ENCODE measurements at regions not wholly inside any gene's neighbourhood (a gene's known extent, or its start where the extent isn't known, plus 50 kb on each side); places are given as distances from the start of the nearest gene placed in this dataset.
"Not testable (repeated sequence)": the region's sequence is repeated elsewhere in the genome, so short reads cannot be mapped to it uniquely, and the experiment has no call there.

DNA sequence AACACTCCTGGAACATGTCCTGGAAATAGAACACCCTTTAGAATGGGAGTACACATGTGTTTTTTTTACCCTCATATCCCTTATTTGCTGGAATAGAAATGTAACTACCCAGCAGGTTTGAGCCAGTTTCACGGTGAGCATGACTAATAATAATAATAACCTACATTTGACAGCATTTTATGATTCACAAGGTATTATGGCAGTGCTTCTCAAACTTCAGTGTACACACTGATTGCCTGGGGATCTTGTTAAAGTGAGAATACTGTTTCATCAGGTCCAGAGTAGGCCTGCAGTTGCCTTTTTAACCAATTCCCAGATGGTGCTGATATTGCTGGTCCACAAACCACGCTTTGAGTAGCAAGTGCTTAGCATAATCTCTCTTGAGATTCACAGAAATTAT is 63.9 kb downstream of the NFKBIZ start:
- DNase-seq (ENCODE audit: low read depth in 4 of 4, low spot score in 3 of 4): no peak

DNA sequence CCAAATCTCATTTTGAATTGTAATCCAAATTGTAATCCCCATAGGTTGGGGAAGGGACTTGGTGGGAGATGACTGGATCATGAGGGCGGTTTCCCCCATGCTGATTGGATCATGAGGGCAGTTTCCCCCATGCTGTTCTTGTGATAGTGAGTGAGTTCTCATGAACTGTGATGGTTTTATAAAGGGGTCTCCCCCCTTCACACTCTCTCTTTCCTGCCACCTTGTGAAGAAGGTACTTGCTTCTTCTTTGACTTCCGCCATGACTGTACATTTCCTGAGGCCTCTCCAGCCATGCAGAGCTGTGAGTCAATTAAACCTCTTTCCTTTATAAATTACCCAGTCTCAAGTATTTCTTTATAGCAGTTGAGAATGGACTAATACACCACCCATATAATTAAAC is 68.4 kb downstream of the NFKBIZ start:
- DNase-seq (ENCODE audit: low read depth in 4 of 4, low spot score in 3 of 4): not testable (repeated sequence)

DNA sequence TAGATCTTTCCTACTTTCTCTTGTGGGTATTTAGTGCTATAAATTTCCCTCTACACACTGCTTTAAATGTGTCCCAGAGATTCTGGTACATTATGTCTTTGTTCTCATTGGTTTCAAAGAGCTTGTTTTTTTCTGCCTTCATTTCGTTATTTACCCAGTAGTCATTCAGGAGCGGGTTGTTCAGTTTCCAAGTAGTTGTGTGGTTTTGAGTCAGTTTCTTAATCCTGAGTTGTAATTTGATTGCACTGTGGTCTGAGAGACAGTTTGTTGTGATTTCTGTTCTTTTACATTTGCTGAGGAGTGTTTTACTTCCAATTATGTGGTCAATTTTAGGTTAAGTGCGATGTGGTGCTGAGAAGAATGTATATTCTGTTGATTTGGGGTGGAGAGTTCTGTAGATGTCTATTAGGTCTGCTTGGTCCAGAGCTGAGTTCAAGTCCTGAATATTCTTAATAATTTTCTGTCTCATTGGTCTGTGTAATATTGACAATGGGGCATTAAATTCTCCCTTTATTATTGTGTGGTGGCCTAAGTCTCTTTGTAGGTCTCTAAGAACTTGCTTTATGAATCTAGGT is 72.9 kb downstream of the NFKBIZ start:
- not testable (repeated sequence) for DNase-seq (ENCODE audit: low read depth in 4 of 4, low spot score in 3 of 4)

- DNase-seq (ENCODE audit: low read depth in 4 of 4, low spot score in 3 of 4): not testable (repeated sequence)
These were observed 75.3 kb downstream of the NFKBIZ start for GRCh38 chr3:101924621-101925020.

DNA sequence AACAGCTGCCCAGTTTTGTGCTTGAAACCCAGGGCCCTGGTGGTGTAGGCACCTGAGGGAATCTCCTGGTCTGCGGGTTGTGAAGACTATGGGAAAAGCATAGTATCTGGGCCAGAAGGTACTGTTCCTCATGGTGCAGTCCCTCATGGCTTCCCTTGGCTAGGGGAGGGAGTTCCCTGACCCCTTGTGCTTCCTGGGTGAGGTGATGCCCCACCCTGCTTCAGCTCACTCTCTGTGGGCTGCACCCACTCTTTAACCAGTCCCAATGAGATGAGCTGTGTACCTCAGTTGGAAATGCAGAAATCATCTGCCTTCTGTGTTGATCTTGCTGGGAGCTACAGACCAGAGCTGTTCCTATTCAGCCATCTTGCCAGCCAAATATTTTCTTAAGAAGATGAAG is 75.8 kb downstream of the NFKBIZ start:
- not testable (repeated sequence) for DNase-seq (ENCODE audit: low read depth in 4 of 4, low spot score in 3 of 4)

DNA sequence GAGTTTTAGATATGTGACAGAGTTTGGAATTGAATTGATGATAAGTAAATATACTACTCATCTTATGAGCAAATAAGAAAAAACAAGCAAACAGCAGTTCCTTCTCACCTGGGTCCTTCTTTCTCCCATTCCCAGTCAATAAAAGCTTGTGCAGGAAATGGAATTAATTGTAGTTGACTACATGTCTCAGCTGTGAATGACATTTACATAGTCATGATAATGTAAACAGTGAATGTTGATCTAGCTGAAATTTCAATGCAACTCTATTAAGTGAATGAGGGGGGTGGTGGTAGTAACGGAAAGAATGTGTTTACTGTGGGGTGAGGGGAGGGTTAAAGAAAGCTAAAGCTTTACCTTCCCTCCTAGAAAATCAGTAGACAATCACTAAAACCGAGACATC is 76.2 kb downstream of the NFKBIZ start:
- DNase-seq (ENCODE audit: low read depth in 4 of 4, low spot score in 3 of 4): no peak

GRCh38 chr3:101926594-101927105 is 77.3 kb downstream of the NFKBIZ start:
- DNase-seq (ENCODE audit: low read depth in 4 of 4, low spot score in 3 of 4): no peak

DNA sequence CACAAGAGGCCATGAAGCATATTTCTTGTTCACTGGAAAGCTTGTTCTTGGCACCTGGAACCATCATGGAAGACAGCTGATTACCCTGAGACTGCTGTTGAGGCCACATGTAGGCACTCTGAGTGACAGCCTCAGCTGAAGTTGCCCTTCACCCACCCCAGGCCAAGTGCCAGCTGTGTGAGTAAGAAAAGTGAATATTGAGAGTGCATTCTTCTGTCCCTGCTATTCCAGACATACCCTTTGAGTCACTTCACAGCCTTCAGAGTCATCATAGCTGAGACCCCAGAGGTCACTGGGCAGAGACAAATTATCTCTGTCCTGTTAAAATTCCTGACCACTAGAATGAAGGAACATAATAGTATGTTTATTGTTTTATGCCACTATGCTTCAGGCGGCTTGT is 79.6 kb downstream of the NFKBIZ start:
- no peak for DNase-seq (ENCODE audit: low read depth in 4 of 4, low spot score in 3 of 4)

- DNase-seq (ENCODE audit: low read depth in 4 of 4, low spot score in 3 of 4): no peak
These were observed 81.8 kb downstream of the NFKBIZ start for GRCh38 chr3:101931081-101931480.

DNA sequence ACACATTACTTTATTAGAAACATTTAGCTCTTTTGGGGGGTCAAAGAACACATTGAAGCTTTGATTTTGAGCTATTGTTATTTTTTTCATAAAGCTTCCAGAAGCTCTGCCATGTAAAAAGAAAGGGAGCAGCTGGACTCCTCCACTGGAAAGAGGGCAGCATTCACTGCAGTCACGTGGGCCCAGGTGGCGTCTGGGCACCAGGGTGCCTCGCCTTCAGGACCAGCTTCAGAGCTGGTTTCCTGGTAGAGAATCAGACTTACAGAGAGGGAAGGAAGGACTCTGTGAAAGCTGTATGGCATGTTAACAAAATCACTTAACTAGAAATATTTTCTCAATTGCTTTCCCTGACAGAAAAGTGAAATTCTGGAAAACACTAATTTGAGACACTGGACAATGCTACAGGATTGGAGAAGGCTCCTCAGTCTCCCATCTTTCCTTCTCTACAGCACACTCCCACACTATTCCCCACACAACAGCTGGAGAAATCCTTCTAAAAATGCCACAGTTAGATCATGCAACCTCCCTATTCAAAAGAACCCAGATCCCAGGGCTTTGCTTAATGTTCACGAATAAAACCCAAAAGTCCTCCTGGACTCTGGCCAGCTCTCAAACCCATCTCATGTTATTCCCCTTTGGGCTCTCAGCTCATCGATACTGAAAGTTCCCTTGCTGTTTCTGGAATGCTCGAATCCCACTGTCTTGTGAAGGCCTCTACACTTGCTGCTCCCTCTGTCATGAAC is 83.2 kb downstream of the NFKBIZ start:
- DNase-seq (ENCODE audit: low read depth in 4 of 4, low spot score in 3 of 4): no peak

DNA sequence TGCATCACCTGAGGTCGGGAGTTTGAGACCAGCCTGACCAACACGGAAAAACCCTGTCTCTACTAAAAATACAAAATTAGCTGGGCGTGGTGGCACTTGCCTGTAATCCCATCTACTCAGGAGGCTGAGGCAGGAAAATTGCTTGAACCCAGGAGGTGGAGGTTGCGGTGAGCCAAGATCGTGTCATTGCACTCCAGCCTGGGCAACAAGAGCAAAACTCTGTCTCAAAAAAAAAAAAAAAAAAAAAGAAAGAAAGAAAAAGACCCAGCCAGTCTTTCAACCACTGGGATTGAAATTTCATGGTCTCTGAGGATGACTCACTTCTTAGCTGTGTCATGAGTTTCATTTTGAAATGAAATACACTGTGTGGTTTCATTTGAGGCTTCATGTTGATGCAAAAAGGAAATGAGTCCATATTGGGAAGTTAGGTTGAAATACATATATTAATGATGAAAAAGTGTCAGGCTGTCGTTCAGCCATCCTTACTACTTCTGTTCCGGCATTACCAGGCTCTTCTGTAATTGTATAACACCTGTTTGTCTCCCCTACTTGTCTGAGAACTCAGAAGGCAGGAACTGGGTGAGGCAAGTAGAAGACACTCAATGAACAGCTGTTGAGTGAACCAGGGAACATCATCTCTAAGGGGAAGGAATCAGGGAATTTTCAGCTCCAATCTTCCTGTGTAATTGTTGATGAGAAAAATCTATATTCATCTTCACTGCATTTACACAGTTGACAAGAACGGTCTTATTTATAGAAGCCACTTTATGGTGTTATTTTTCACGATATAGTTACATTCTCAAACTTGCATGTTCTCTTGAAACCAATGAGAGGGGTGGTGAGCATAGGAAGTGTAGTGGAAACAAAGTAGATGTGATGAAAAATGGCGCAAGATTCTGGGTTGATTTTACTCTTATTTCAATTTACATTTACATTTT is 87.4 kb downstream of the NFKBIZ start:
- DNase-seq (ENCODE audit: low read depth in 4 of 4, low spot score in 3 of 4): no peak

DNA sequence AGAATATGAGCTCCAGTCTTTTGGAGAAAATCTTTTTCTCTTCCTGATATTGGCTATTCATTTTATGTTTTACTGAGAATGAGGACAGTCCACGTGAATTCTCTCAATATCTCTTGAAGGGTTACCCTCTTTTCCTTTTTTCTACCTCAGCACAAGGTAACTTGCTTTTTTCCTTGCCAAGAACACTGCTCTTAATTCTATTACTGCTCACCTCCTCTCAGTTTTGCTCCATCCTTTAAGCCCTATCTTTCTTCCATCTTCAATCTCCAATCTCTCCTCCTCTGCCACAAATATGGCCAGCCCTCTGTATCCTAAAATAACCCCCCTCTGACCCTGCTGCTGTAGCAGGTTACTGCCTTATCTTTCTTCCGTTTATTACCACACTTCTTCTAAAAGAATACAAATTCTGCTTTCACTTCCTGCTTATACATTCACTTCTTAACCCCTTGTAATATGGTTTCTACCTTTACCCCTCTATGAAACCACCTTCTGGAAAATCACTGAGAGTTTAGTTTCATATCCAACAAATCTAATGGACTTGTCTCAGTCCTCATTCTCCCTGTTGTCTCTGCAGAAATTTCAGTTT is 89.0 kb downstream of the NFKBIZ start:
- no peak for DNase-seq (ENCODE audit: low read depth in 4 of 4, low spot score in 3 of 4)

DNA sequence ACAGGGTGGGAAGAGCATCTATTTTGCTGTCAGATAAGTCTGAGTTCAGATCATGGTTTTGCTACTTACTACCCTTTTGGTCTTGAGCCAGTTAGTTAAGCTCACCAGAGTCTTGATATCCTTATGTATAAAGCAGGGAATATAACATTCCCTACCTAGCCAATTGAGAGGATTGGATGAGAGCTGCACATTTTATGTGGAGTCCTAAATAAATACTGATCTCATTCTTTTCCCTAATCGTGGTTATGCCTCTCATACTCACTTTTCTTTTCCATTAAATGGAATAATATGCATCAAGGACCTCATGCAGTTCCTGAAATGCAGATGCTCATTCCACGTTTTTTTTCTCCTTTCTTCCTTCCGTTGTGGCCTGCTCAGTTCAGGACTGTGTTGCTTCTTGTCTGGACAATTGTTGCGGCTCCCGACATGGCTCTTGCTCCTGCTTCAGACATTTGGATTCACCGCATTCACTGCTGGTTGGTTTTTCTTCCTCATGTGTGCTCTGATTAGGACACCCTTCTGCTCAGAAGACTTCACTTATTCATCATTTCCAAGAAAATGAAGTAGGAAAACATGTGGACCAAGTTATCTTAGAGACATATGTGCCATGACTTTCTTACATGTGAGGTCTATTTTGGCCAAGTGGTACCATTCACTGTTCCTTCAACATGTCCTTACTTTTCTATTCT is 90.2 kb downstream of the NFKBIZ start:
- DNase-seq (ENCODE audit: low read depth in 4 of 4, low spot score in 3 of 4): no peak

DNA sequence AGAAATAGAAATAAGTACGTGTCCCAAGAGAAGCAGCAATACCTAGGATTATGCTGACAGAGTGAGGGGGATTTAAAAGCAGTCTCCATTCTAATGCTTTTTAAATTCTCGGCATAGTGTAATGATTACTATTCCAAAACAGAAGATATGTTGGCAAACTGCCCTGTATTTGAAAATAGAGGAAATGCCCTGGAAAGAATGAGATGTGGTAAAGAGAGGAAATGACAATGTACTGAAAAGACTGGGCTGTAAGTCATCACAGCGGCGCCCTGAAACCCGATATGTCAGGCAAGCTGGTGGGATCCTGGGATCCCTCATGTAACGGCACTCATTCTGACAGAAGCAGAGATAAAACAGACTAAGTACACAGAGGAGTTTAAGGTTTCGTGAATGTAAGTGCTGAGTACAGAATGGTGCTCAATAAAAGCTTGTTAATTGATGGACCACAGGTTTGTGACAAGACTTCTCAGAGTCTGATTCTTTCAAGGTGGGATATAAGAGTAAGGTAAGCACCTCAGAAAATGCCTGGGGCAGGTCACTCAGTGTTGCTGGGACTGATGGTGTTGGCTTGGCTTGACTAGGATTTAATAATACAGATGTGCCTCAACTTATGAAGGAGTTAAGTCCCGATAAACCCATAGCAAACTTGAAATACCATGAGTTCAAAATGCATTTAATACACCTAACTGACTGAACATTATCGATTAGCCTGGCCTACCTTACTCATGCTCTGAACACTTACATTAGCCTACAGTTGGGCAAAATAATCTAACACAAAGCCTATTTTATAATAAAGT is 91.4 kb downstream of the NFKBIZ start:
- peak in 2 of 4 donors; percentile 8 to 12 for DNase-seq (ENCODE audit: low read depth in 4 of 4, low spot score in 3 of 4)

GRCh38 chr3:101941318-101942040 is 92.2 kb downstream of the NFKBIZ start:
- DNase-seq (ENCODE audit: low read depth in 4 of 4, low spot score in 3 of 4): no peak

GRCh38 chr3:101942356-101942755 is 93.0 kb downstream of the NFKBIZ start:
- no peak for DNase-seq (ENCODE audit: low read depth in 4 of 4, low spot score in 3 of 4)

DNA sequence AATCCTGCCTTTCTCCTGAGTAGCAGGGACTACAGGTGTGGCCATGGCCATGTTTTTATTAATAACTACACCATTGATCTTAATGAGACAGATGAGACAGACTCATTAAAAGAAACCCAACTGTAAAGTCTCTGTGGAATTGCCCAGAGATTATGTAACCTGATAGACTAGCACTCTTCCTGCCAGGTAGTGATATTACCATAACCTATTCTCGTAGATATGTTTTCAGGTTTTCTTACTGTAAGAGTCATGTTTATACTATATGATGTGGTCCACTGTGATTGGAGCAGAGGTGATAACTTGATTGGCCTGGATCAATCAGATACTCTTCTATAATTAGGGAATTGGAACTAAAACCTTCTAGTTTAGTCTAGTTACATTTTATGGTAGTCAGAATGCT is 93.7 kb downstream of the NFKBIZ start:
- DNase-seq (ENCODE audit: low read depth in 4 of 4, low spot score in 3 of 4): no peak

DNA sequence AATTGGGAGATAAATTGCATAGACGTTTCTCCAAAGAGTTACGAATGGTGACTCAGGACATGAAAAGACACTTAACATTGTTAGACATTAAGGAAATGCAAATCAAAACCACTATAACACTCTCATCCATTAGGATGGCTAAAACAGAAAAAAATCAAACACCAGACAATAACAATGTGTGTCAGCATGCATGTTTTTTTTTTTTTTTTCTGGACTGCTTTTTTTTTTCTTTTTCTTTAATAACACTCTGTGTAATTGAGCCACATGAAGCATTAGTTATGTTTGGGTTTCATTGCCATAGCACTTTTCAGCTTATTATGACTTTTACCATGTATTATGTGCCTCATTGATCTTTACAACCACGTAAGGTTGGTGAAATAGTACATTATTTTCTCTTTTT is 95.0 kb downstream of the NFKBIZ start:
- DNase-seq (ENCODE audit: low read depth in 4 of 4, low spot score in 3 of 4): no peak

DNA sequence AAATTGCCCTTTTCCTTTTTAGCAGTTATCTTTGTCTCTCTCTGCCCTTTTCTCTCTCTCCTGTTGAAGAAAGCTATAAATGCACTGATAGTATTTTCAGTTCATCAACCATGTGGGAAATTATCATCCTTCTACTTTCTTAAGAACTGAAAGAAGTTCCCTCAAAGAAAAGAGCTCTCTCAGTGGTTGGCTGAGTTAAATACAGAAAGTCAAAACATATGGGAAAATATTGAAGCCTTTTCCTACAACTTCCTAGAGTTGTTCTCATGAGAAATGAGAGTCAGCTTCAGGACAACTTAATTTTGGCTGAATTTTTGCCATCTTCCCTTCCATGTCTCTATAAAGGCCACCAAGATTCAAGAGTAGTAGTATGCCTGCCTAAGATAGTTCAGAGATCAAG is 96.7 kb downstream of the NFKBIZ start:
- DNase-seq (ENCODE audit: low read depth in 4 of 4, low spot score in 3 of 4): no peak

Data from right renal pelvis (tissue), 4 donors.